ENCODE measurements at regions not wholly inside any gene's neighbourhood (a gene's known extent, or its start where the extent isn't known, plus 50 kb on each side); places are given as distances from the start of the nearest gene placed in this dataset.
A peak's percentile ranks its signal among the peaks of the same experiment; 100 is the strongest.

- no peak for DNase-seq
Measured at GRCh38 chr17:72430611-72431432, 310.0 kb downstream of the SOX9 start.

- peak; percentile 9 for DNase-seq
Measured at GRCh38 chr17:72432143-72432621, 311.4 kb downstream of the SOX9 start.

GRCh38 chr17:72432881-72433280 lies 312.1 kb downstream of the SOX9 start:
- DNase-seq, result no peak

- DNase-seq, result no peak
Measured at GRCh38 chr17:72433797-72434196, 313.0 kb downstream of the SOX9 start.

GRCh38 chr17:72434581-72434980 lies 313.8 kb downstream of the SOX9 start:
- no peak for DNase-seq

- no peak for DNase-seq
Measured at GRCh38 chr17:72434991-72435618, 314.3 kb downstream of the SOX9 start.

GRCh38 chr17:72438783-72439182 lies 318.0 kb downstream of the SOX9 start:
- no peak for DNase-seq

GRCh38 chr17:72439893-72440502 lies 319.2 kb downstream of the SOX9 start:
- DNase-seq, result no peak

- DNase-seq, result no peak
Measured at GRCh38 chr17:72440961-72441360, 320.1 kb downstream of the SOX9 start.

GRCh38 chr17:72441909-72442308 lies 321.1 kb downstream of the SOX9 start:
- DNase-seq, result no peak

GRCh38 chr17:72444517-72445054 lies 323.8 kb downstream of the SOX9 start:
- DNase-seq, result no peak

GRCh38 chr17:72445055-72445991 lies 324.5 kb downstream of the SOX9 start:
- no peak for DNase-seq

- no peak for DNase-seq
Measured at GRCh38 chr17:72446118-72446517, 325.3 kb downstream of the SOX9 start.

- DNase-seq, result no peak
Measured at GRCh38 chr17:72446525-72447250, 325.9 kb downstream of the SOX9 start.

- no peak for DNase-seq
Measured at GRCh38 chr17:72447251-72447640, 326.4 kb downstream of the SOX9 start.

- DNase-seq, result no peak
Measured at GRCh38 chr17:72448019-72448418, 327.2 kb downstream of the SOX9 start.

GRCh38 chr17:72452286-72453173 lies 331.7 kb downstream of the SOX9 start:
- DNase-seq, result no peak

GRCh38 chr17:72454342-72454741 lies 333.5 kb downstream of the SOX9 start:
- DNase-seq, result no peak

GRCh38 chr17:72455562-72455961 lies 334.7 kb downstream of the SOX9 start:
- no peak for DNase-seq

GRCh38 chr17:72456075-72456474 lies 335.3 kb downstream of the SOX9 start:
- DNase-seq, result no peak

- no peak for DNase-seq
Measured at GRCh38 chr17:72457712-72458111, 336.9 kb downstream of the SOX9 start.
